ENCODE measurements at regions not wholly inside any gene's neighbourhood (a gene's known extent, or its start where the extent isn't known, plus 50 kb on each side); places are given as distances from the start of the nearest gene placed in this dataset.

DNA sequence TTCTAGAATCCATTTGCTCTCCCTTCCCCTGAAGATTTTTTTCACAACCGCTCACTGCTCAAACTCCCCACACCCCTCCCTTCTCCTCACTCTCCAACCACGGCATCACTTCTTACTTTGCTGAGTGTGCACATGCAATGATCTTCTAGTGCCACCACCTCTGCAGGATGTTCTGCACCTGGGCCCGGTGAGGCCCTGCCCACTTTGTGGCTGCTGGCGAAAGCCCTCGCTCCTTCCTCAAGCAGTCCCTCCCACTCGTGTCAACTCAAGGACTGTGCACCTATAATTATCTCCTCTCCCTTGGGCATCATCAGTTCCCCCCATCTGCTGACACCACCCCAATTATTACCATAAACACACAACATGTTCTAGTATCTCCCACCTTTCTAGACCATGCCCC lies 91.0 kb upstream of the LANCL2 start:
- TF ChIP-seq FOXM1 (IDR thresholded peaks at IDR 0.05; ENCODE audit: borderline replicate concordance, low read depth) (no peak), EP300 (IDR thresholded peaks at IDR 0.05; ENCODE audit: borderline replicate concordance) (no peak), TAF1 (IDR thresholded peaks at IDR 0.05; ENCODE audit: low read depth) (no peak), CREB1 (IDR thresholded peaks at IDR 0.05; ENCODE audit: low read depth) (no peak), RAD21 (IDR thresholded peaks at IDR 0.05; ENCODE audit: low read depth) (no peak), REST (IDR thresholded peaks at IDR 0.05; ENCODE audit: low read depth) (no peak), CEBPB (IDR thresholded peaks at IDR 0.05) (no peak), EGR1 (IDR thresholded peaks at IDR 0.05) (no peak)

Data from Ishikawa (cell line).